Cardiac fibroblast (primary cell): ENCODE measurements at regions not wholly inside any gene's neighbourhood (a gene's known extent, or its start where the extent isn't known, plus 50 kb on each side); places are given as distances from the start of the nearest gene placed in this dataset.
A peak's percentile ranks its signal among the peaks of the same experiment; 100 is the strongest.
"Not testable (repeated sequence)": the region's sequence is repeated elsewhere in the genome, so short reads cannot be mapped to it uniquely, and the experiment has no call there.

Source experiments
- DNase-seq, 2 donors: peaks; one replicate each; pipeline versions ENCODE4 v3.0.0 to v3.0.0-alpha.2; 2010; ENCODE audit warnings: low read depth in 2 of 2
- H3K4me3 ChIP-seq, 2 donors: replicated peaks in 1 of 2; 1 replicate in 1 of 2; 2 replicates in 1 of 2; pipeline ENCODE4 v1.5.1; 2011; ENCODE audit warnings: low read depth in 2 of 2, low read length in 2 of 2, mild to moderate bottlenecking in 2 of 2, moderate library complexity in 1 of 2
- CTCF ChIP-seq: IDR thresholded peaks from one replicate; pipeline ENCODE4 v1.5.1; 2011; ENCODE audit warnings: low read depth, mild to moderate bottlenecking, low read length, inconsistent platforms

- DNase-seq, H3K4me3 ChIP-seq: not testable (repeated sequence)
Measured at GRCh38 chr6:3672339-3672738, 79.2 kb downstream of the PXDC1 start.

- TF ChIP-seq CTCF = no peak
- no peak for DNase-seq
- H3K4me3 ChIP-seq = no peak overlapping the region
Measured at GRCh38 chr6:3671382-3671781, 80.1 kb downstream of the PXDC1 start.

- DNase-seq = no peak
- no peak overlapping the region for H3K4me3 ChIP-seq
- no peak for TF ChIP-seq CTCF
Measured at GRCh38 chr6:3670356-3670755, 81.2 kb downstream of the PXDC1 start.

- no peak for DNase-seq
- TF ChIP-seq CTCF = no peak
- H3K4me3 ChIP-seq = no peak overlapping the region
Measured at GRCh38 chr6:3669916-3670315, 81.6 kb downstream of the PXDC1 start.

GRCh38 chr6:3665608-3666007, 85.9 kb downstream of the PXDC1 start:
- no peak for TF ChIP-seq CTCF
- H3K4me3 ChIP-seq = no peak overlapping the region
- DNase-seq = no peak

GRCh38 chr6:3664625-3665041, 86.9 kb downstream of the PXDC1 start:
- no peak overlapping the region for H3K4me3 ChIP-seq
- TF ChIP-seq CTCF = no peak
- peak in 1 of 2 donors; percentile 18 for DNase-seq

GRCh38 chr6:3663811-3664210, 87.7 kb downstream of the PXDC1 start:
- no peak overlapping the region for H3K4me3 ChIP-seq
- TF ChIP-seq CTCF = no peak
- no peak for DNase-seq
